Mesenchymal stem cell (in vitro differentiated cells and primary cell): ENCODE measurements at regions not wholly inside any gene's neighbourhood (a gene's known extent, or its start where the extent isn't known, plus 50 kb on each side); places are given as distances from the start of the nearest gene placed in this dataset.

Experiments used
- DNase-seq: peaks from one replicate; pipeline ENCODE4 v3.0.0-alpha.2; 2013
- H2AFZ ChIP-seq: one replicate; pipeline ENCODE4 v1.6.1; 2013; ENCODE audit warnings: low read depth, mild to moderate bottlenecking, control low read depth, inconsistent platforms, low read length, moderate library complexity
- H2AK5ac ChIP-seq: 2 replicates; pipeline ENCODE4 v1.6.1; 2013; ENCODE audit warnings: low read length, moderate library complexity, mild to moderate bottlenecking, inconsistent platforms; ENCODE audit not compliant: severe bottlenecking
- H2BK120ac ChIP-seq: one replicate; pipeline ENCODE4 v1.6.1; 2013; ENCODE audit warnings: low read depth, mild to moderate bottlenecking, inconsistent platforms, low read length, moderate library complexity
- H2BK12ac ChIP-seq, 2 experiments: one replicate each; pipeline ENCODE4 v1.6.1; 2013; ENCODE audit warnings: inconsistent platforms in 2 of 2, low read length in 2 of 2, mild to moderate bottlenecking in 2 of 2, moderate library complexity in 2 of 2, control low read depth in 1 of 2
- H2BK15ac ChIP-seq: one replicate; pipeline ENCODE4 v1.6.1; 2013; ENCODE audit warnings: mild to moderate bottlenecking, low read depth, inconsistent platforms; ENCODE audit not compliant: poor library complexity, severe bottlenecking
- H2BK5ac ChIP-seq: 2 replicates; pipeline ENCODE4 v1.6.1; 2013; ENCODE audit warnings: low read depth, mild to moderate bottlenecking, low read length, control low read depth, inconsistent platforms; ENCODE audit not compliant: poor library complexity, severe bottlenecking
- H3K14ac ChIP-seq, 2 experiments: one replicate each; pipeline ENCODE4 v1.6.1; 2013; ENCODE audit warnings: inconsistent platforms in 2 of 2, low read length in 2 of 2, control low read depth in 1 of 2, mild to moderate bottlenecking in 1 of 2, moderate library complexity in 1 of 2
- H3K18ac ChIP-seq, 2 experiments: one replicate each; pipeline ENCODE4 v1.6.1; 2013; ENCODE audit warnings: inconsistent platforms in 2 of 2, low read length in 2 of 2, control low read depth in 1 of 2, low read depth in 1 of 2, mild to moderate bottlenecking in 1 of 2
- H3K23ac ChIP-seq, 2 experiments: one replicate each; pipeline ENCODE4 v1.6.1; 2013; ENCODE audit warnings: inconsistent platforms in 2 of 2, low read length in 2 of 2, mild to moderate bottlenecking in 2 of 2, moderate library complexity in 2 of 2, control low read depth in 1 of 2
- H3K27ac ChIP-seq: 2 replicates; pipeline ENCODE4 v1.5.1; 2013; ENCODE audit warnings: mild to moderate bottlenecking, moderate library complexity, low read length, control low read depth, inconsistent platforms; ENCODE audit not compliant: poor library complexity, severe bottlenecking
- H3K27me3 ChIP-seq, 2 experiments: 2 replicates each; pipeline versions ENCODE4 v1.6.1 to v1.7.0; 2013; ENCODE audit warnings: low read length in 2 of 2, mild to moderate bottlenecking in 2 of 2, moderate library complexity in 2 of 2, control low read depth in 1 of 2, inconsistent platforms in 1 of 2; ENCODE audit not compliant: control insufficient read depth in 1 of 2, insufficient read depth in 1 of 2
- H3K36me3 ChIP-seq, 2 experiments: 2 replicates each; pipeline versions ENCODE4 v1.6.1 to v1.7.0; 2013; ENCODE audit warnings: low read length in 2 of 2, control low read depth in 1 of 2, inconsistent platforms in 1 of 2, low read depth in 1 of 2, mild to moderate bottlenecking in 1 of 2; ENCODE audit not compliant: insufficient read depth in 2 of 2, control insufficient read depth in 1 of 2
- H3K4ac ChIP-seq, 2 experiments: one replicate each; pipeline ENCODE4 v1.6.1; 2013; ENCODE audit warnings: inconsistent platforms in 2 of 2, low read length in 2 of 2, mild to moderate bottlenecking in 2 of 2, moderate library complexity in 2 of 2, control low read depth in 1 of 2, low read depth in 1 of 2
- H3K4me1 ChIP-seq: 2 replicates; pipeline ENCODE4 v1.6.1; 2013; ENCODE audit warnings: low read depth, low read length, control low read depth; ENCODE audit not compliant: control insufficient read depth, insufficient read depth
- H3K4me2 ChIP-seq: 2 replicates; pipeline ENCODE4 v1.6.1; 2013; ENCODE audit warnings: low read length, mild to moderate bottlenecking, inconsistent platforms; ENCODE audit not compliant: poor library complexity, severe bottlenecking
- H3K4me3 ChIP-seq, 2 experiments: 2 replicates each; pipeline versions ENCODE4 v1.5.1 to v1.7.0; 2013; ENCODE audit warnings: low read length in 2 of 2, mild to moderate bottlenecking in 2 of 2, control low read depth in 1 of 2, low read depth in 1 of 2; ENCODE audit not compliant: insufficient read depth in 1 of 2
- H3K79me1 ChIP-seq: replicated peaks from 2 replicates; pipeline ENCODE4 v1.6.1; 2013; ENCODE audit warnings: mild to moderate bottlenecking, control low read depth, low read length, inconsistent platforms; ENCODE audit not compliant: poor library complexity, severe bottlenecking
- H3K9ac ChIP-seq: 2 replicates; pipeline ENCODE4 v1.7.0; 2013; ENCODE audit warnings: mild to moderate bottlenecking, low read length, moderate library complexity
- H3K9me3 ChIP-seq: 2 replicates; pipeline ENCODE4 v1.7.0; 2013; ENCODE audit warnings: mild to moderate bottlenecking, low read length; ENCODE audit not compliant: control insufficient read depth
- H4K8ac ChIP-seq: one replicate; pipeline ENCODE4 v1.6.1; 2013; ENCODE audit warnings: inconsistent platforms, mild to moderate bottlenecking, low read length, moderate library complexity
- H4K91ac ChIP-seq: one replicate; pipeline ENCODE4 v1.6.1; 2013; ENCODE audit warnings: mild to moderate bottlenecking, low read length, inconsistent platforms
- WGBS: methylation state at CpG from one replicate; pipeline ENCODE4 v1.1.7; 2013; ENCODE audit warnings: mixed read lengths; 5-methylcytosine and 5-hydroxymethylcytosine counted together

DNA sequence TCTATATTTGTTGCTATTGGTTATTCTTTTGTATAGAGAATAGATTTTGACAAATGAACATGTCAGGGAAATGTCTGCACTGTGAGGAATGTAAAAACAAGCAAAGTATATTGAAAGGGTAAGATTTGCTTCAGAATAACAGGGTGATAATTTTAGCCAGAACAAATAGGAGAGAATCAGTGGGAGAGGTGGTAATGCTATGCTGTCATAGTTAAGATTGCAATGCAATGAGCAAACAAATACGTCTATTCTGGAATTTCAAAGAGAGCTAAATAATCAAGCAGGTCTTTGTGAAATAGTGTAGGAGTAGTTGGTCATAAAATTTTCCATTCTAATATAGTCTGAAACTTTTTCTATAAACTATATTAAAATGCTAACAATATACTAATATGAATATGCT, 1478.4 kb downstream of the TECRL start:
- Histone ChIP-seq H3K27me3 (no peaks in the 10 kb centered on the region), H3K27ac (no peak overlapping the region), H2AK5ac (no peak overlapping the region), H3K9ac (no peak overlapping the region), H3K4me1 (no peaks in the 10 kb centered on the region), H3K4me3 (no peak overlapping the region), H3K18ac (no peak overlapping the region), H2BK120ac (no peak overlapping the region), H4K8ac (no peak overlapping the region), H3K23ac (no peak overlapping the region), H2BK5ac (no peak overlapping the region), H3K14ac (no peak overlapping the region), H2BK15ac (no peak overlapping the region), H3K4me2 (no peak overlapping the region), H2AFZ (no peak overlapping the region), H3K79me1 (no peaks in the 10 kb centered on the region), H3K9me3 (peaks cover 2% of the 10 kb centered on the region), H4K91ac (no peak overlapping the region), H2BK12ac (no peak overlapping the region), H3K36me3 (no peaks in the 10 kb centered on the region), H3K4ac (no peak overlapping the region)
- DNase-seq, result no peak
- no CpG with 5 or more reads among the region's 1 CpG for whole genome bisulfite sequencing

DNA sequence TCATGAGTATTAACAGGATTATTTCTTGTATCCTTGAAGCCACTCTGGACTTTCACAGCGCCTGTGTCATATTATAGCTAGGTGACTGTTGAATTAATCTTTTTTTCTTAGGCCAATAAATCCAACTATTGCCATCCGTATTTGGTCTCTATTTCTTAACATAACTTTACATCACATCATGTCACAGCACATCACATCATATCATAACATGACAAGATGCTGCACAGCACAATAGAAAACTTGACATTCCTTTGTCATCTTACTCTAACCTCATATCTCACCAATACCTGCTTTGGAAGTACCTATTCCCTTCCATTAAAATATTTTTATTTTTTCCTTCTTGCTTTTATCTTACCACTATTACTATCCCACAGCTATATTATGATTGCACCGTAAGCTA, 1480.8 kb downstream of the TECRL start:
- Histone ChIP-seq H3K18ac (no peak overlapping the region), H3K4me1 (no peaks in the 10 kb centered on the region), H2AFZ (no peak overlapping the region), H3K27ac (no peak overlapping the region), H4K8ac (no peak overlapping the region), H2BK15ac (no peak overlapping the region), H3K14ac (no peak overlapping the region), H2BK12ac (no peak overlapping the region), H2BK5ac (no peak overlapping the region), H3K4ac (no peak overlapping the region), H2BK120ac (no peak overlapping the region), H3K9ac (no peak overlapping the region), H3K79me1 (no peaks in the 10 kb centered on the region), H2AK5ac (no peak overlapping the region), H3K36me3 (no peaks in the 10 kb centered on the region), H3K23ac (no peak overlapping the region), H3K4me2 (no peak overlapping the region), H3K4me3 (no peak overlapping the region), H4K91ac (no peak overlapping the region), H3K9me3 (no peaks in the 10 kb centered on the region), H3K27me3 (no peaks in the 10 kb centered on the region)
- no peak for DNase-seq
- WGBS, result 72% methylated on average over 2 of the region's 3 CpGs

DNA sequence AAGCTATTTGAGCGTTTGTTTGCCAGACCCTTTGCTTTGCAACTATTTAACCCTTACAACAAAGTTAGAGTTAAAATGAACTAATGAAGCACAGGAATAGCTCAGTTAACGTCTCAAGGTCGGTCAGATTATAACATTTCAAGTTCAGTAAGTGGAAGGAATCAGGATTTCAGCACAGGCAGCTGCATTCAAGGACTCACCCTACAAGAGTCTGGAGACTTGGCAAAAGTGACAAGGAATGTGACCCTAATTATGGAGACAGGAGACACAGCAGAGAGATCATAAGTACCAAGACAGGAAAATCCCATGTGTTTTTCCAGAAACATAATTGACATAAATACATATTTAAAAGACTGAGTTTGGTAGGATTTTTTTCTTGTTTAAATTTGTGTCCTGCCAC, 1481.7 kb downstream of the TECRL start:
- Histone ChIP-seq H3K4me3 (no peak overlapping the region), H3K14ac (no peak overlapping the region), H2BK15ac (no peak overlapping the region), H4K91ac (no peak overlapping the region), H3K18ac (no peak overlapping the region), H3K4me2 (no peak overlapping the region), H4K8ac (no peak overlapping the region), H3K4me1 (no peaks in the 10 kb centered on the region), H3K9ac (no peak overlapping the region), H2AK5ac (no peak overlapping the region), H3K27me3 (no peaks in the 10 kb centered on the region), H2BK120ac (no peak overlapping the region), H3K27ac (no peak overlapping the region), H2BK5ac (no peak overlapping the region), H2AFZ (no peak overlapping the region), H3K9me3 (no peaks in the 10 kb centered on the region), H3K23ac (no peak overlapping the region), H3K36me3 (no peaks in the 10 kb centered on the region), H3K79me1 (no peaks in the 10 kb centered on the region), H3K4ac (no peak overlapping the region), H2BK12ac (no peak overlapping the region)
- WGBS, result 55% methylated on average over 2 of the region's 3 CpGs
- no peak for DNase-seq

DNA sequence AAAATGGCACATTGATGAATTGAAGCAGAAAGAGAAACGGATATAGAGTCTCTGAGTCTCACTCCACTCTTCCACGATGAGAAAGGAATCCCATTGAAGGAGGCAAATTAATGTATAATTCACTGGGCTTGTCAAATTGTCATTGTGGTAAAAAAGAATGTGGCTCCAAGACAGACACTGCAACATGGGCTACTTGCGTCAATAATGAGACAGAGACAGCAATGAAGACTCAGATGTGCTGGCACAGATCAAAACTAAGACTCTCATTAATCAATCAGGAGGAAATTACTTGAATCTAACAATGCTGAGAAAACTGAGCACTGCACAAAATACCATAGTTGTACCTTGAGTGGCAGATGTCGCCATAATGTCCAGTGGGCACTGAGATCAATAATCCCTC, 1485.5 kb downstream of the TECRL start:
- no peak overlapping the region for H2BK12ac ChIP-seq
- no peak overlapping the region for H2BK5ac ChIP-seq
- WGBS, result 96% methylated on average over 4 of the region's 4 CpGs
- H3K4me1 ChIP-seq, result no peaks in the 10 kb centered on the region
- no peak overlapping the region for H3K23ac ChIP-seq
- H4K8ac ChIP-seq, result no peak overlapping the region
- no peaks in the 10 kb centered on the region for H3K79me1 ChIP-seq
- H3K9me3 ChIP-seq, result no peaks in the 10 kb centered on the region
- H2AK5ac ChIP-seq, result no peak overlapping the region
- no peak overlapping the region for H4K91ac ChIP-seq
- no peak overlapping the region for H3K4me2 ChIP-seq
- H3K9ac ChIP-seq, result no peak overlapping the region
- no peaks in the 10 kb centered on the region for H3K36me3 ChIP-seq
- DNase-seq, result no peak
- no peak overlapping the region for H3K4ac ChIP-seq
- H2BK15ac ChIP-seq, result no peak overlapping the region
- H3K18ac ChIP-seq, result no peak overlapping the region
- H3K14ac ChIP-seq, result no peak overlapping the region
- no peak overlapping the region for H2BK120ac ChIP-seq
- no peak overlapping the region for H3K27ac ChIP-seq
- H2AFZ ChIP-seq, result no peak overlapping the region
- H3K27me3 ChIP-seq, result no peaks in the 10 kb centered on the region
- H3K4me3 ChIP-seq, result no peak overlapping the region
